Lower lobe of right lung (tissue), 2 donors: ENCODE measurements at regions not wholly inside any gene's neighbourhood (a gene's known extent, or its start where the extent isn't known, plus 50 kb on each side); places are given as distances from the start of the nearest gene placed in this dataset.

Experiments used
- ATAC-seq, 2 donors: fragments of 200-7000 bp; cut with Tn5 transposase; one replicate each; pipeline ENCODE4 v1.9.1; 2020 to 2022; ENCODE audit warnings: mild to moderate bottlenecking in 2 of 2, moderate library complexity in 2 of 2
- DNase-seq: peaks from one replicate; pipeline ENCODE4 v3.0.0-alpha.2; 2020
- H3K27ac ChIP-seq: fragments of 200-600 bp; one replicate; pipeline ENCODE4 v1.8.0; 2022
- H3K27me3 ChIP-seq: fragments of 200-600 bp; one replicate; pipeline ENCODE4 v1.8.0; 2022; ENCODE audit warnings: low read depth
- H3K36me3 ChIP-seq: fragments of 200-600 bp; one replicate; pipeline ENCODE4 v1.8.0; 2022; ENCODE audit warnings: mild to moderate bottlenecking
- H3K4me1 ChIP-seq: fragments of 200-600 bp; one replicate; pipeline ENCODE4 v1.8.0; 2022
- H3K4me3 ChIP-seq: fragments of 200-600 bp; one replicate; pipeline ENCODE4 v1.8.0; 2022; ENCODE audit warnings: mild to moderate bottlenecking
- H3K9me3 ChIP-seq: fragments of 200-600 bp; one replicate; pipeline ENCODE4 v1.8.0; 2022
- CTCF ChIP-seq: fragments of 200-600 bp; IDR thresholded peaks from one replicate; pipeline ENCODE4 v1.8.0; 2022; ENCODE audit warnings: antibody characterized with exemption, mild to moderate bottlenecking
- intact Hi-C: fragments of 100-400 bp; cut with DNase I; formaldehyde crosslinking; loops from one replicate; pipeline ENCODE4 v1.11.0; 2022
- donor health status: DM: no; HTN: yes; CAD: no; lungs with severe emphysema.

GRCh38 chr2:219968685-219969345, 341.4 kb downstream of the SLC4A3 start:
- Histone ChIP-seq H3K4me3 (no peak overlapping the region), H3K27me3 (no peaks in the 10 kb centered on the region), H3K9me3 (no peaks in the 10 kb centered on the region), H3K27ac (no peak overlapping the region), H3K36me3 (no peaks in the 10 kb centered on the region), H3K4me1 (no peaks in the 10 kb centered on the region)
- no peak for TF ChIP-seq CTCF
- DNase-seq (no peak), ATAC-seq (no peak)
- intact Hi-C loops: no loop called here

GRCh38 chr2:219969508-219969907, 342.1 kb downstream of the SLC4A3 start:
- ATAC-seq: no peak
- no peak overlapping the region for H3K4me3 ChIP-seq
- no peak for TF ChIP-seq CTCF
- H3K27me3 ChIP-seq: no peaks in the 10 kb centered on the region
- H3K36me3 ChIP-seq: no peaks in the 10 kb centered on the region
- DNase-seq: no peak
- no peaks in the 10 kb centered on the region for H3K4me1 ChIP-seq
- intact Hi-C loops: no loop called here
- H3K27ac ChIP-seq: no peak overlapping the region
- H3K9me3 ChIP-seq: no peaks in the 10 kb centered on the region

GRCh38 chr2:219973136-219973535, 345.7 kb downstream of the SLC4A3 start:
- Histone ChIP-seq H3K4me1 (no peaks in the 10 kb centered on the region), H3K27ac (no peak overlapping the region), H3K36me3 (no peaks in the 10 kb centered on the region), H3K27me3 (no peaks in the 10 kb centered on the region), H3K9me3 (no peaks in the 10 kb centered on the region), H3K4me3 (no peak overlapping the region)
- TF ChIP-seq CTCF: no peak
- no peak for ATAC-seq
- DNase-seq: no peak
- intact Hi-C loops: no loop called here

- H3K4me3 ChIP-seq: no peak overlapping the region
- H3K27me3 ChIP-seq: no peaks in the 10 kb centered on the region
- DNase-seq (no peak), ATAC-seq (no peak)
- no peaks in the 10 kb centered on the region for H3K9me3 ChIP-seq
- intact Hi-C loops: no loop called here
- no peak overlapping the region for H3K27ac ChIP-seq
- no peaks in the 10 kb centered on the region for H3K36me3 ChIP-seq
- TF ChIP-seq CTCF: no peak
- no peaks in the 10 kb centered on the region for H3K4me1 ChIP-seq
Measured at GRCh38 chr2:219976871-219977270, 349.4 kb downstream of the SLC4A3 start.

GRCh38 chr2:219980638-219981037, 353.2 kb downstream of the SLC4A3 start:
- no peak for TF ChIP-seq CTCF
- DNase-seq (no peak), ATAC-seq (no peak)
- no peak overlapping the region for H3K4me3 ChIP-seq
- no peaks in the 10 kb centered on the region for H3K27me3 ChIP-seq
- no peaks in the 10 kb centered on the region for H3K9me3 ChIP-seq
- intact Hi-C loops: no loop called here
- no peaks in the 10 kb centered on the region for H3K4me1 ChIP-seq
- H3K36me3 ChIP-seq: no peaks in the 10 kb centered on the region
- H3K27ac ChIP-seq: no peak overlapping the region
